ENCODE measurements at regions not wholly inside any gene's neighbourhood (a gene's known extent, or its start where the extent isn't known, plus 50 kb on each side); places are given as distances from the start of the nearest gene placed in this dataset.
"Not testable (repeated sequence)": the region's sequence is repeated elsewhere in the genome, so short reads cannot be mapped to it uniquely, and the experiment has no call there.

DNA sequence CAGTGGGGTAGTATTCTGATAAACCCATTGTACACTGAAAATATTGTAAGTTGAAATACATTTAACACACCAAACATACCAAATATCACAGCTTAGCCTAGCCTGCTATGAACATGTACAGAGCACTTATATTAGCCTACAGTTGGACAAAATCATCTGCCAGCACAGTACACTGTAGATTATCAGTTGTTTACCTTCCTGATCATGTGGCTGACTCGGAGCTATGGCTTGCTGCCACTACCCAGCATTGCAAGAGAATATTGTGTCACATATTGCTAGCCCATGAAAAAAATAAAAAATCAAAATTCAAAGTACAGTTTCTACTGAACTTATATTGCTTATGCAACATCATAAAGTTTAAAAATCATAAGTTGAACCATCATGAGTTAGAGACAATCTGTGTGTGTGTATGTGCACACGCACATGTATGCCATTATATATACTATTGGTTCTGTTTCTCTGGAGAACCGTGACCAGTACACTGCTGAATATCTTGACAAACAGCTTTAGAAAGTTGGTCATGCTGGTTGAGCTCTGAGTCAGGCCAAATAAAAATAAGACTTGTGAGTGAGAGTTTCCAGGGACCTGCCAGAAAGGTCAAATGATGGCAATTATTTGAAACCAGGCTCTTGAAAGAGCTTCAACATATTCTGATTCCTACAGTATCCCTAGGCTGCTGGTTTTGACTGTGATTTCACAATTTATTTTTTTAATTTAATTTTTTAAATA is 238.5 kb downstream of the PRR32 start:
- Mint-ChIP-seq H3K27ac (no peak overlapping the region), H3K27me3 (no peaks in the 10 kb centered on the region), H3K9me3 (peaks cover 5% of the 10 kb centered on the region), H3K4me3 (no peak overlapping the region), H3K4me1 (ENCODE audit: low read depth) (no peaks in the 10 kb centered on the region), H3K36me3 (no peaks in the 10 kb centered on the region)
- DNase-seq, result no peak
- POLR2A ChIA-PET, result no interaction called here
- CTCF ChIA-PET, result no interaction called here
- intact Hi-C loops (cut with micrococcal nuclease), result no loop called here

DNA sequence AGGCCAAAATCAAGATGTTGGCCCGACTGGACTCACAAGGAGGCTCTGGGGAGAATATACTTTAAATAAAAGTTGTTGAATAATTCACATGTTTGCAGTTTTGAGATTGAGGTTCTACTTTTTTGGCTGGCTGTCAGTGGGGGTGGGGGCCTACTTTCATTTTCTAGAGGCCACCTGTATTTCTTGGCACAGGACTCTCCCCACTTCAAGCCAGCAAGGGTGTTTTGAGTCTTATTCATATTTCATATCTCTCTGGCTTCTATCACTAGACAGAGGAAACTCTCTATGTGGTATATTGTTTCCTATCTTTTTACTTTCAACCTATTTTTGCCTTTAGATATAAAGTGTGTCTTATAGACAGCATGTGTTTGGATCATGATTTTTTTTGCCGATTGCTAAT is 266.4 kb downstream of the PRR32 start:
- DNase-seq, result no peak
- H3K4me3 Mint-ChIP-seq, result no peak overlapping the region
- H3K9me3 Mint-ChIP-seq, result no peaks in the 10 kb centered on the region
- ChIA-PET POLR2A (no interaction called here), CTCF (no interaction called here)
- no peaks in the 10 kb centered on the region for H3K27me3 Mint-ChIP-seq
- intact Hi-C loops (cut with micrococcal nuclease), result no loop called here
- no peaks in the 10 kb centered on the region for H3K36me3 Mint-ChIP-seq
- no peak overlapping the region for H3K27ac Mint-ChIP-seq
- H3K4me1 Mint-ChIP-seq (ENCODE audit: low read depth), result no peaks in the 10 kb centered on the region

DNA sequence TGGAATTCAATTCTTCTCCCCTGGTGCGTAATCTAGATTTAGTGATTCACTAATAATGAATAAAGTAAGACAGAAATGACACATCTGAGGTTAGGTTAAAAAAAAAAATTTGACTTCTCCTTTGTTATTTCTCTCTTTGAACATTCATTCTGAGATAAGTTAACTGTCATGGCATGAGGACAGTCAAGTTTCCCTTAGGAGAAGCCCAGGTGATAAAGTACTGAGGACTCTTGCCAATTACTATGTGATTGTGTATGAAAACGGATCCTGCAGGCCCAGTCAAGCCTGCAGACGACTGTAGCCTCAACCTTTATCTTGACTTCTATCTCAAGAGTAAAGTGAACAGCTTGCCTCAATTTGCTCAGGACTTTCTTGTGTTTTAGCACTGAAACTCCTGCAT is 293.2 kb downstream of the PRR32 start:
- no peak overlapping the region for H3K4me3 Mint-ChIP-seq
- intact Hi-C loops (cut with micrococcal nuclease), result no loop called here
- no peak for DNase-seq
- peaks cover 21% of the 10 kb centered on the region for H3K9me3 Mint-ChIP-seq
- ChIA-PET CTCF (interaction anchor here (0.6 kb wide), 1 partner anchor 1617 kb away, joined by 3 read pairs; no protein-coding TSS in a partner anchor), POLR2A (no interaction called here)
- no peaks in the 10 kb centered on the region for H3K27me3 Mint-ChIP-seq
- H3K4me1 Mint-ChIP-seq (ENCODE audit: low read depth), result no peaks in the 10 kb centered on the region
- no peaks in the 10 kb centered on the region for H3K36me3 Mint-ChIP-seq
- H3K27ac Mint-ChIP-seq, result no peak overlapping the region

DNA sequence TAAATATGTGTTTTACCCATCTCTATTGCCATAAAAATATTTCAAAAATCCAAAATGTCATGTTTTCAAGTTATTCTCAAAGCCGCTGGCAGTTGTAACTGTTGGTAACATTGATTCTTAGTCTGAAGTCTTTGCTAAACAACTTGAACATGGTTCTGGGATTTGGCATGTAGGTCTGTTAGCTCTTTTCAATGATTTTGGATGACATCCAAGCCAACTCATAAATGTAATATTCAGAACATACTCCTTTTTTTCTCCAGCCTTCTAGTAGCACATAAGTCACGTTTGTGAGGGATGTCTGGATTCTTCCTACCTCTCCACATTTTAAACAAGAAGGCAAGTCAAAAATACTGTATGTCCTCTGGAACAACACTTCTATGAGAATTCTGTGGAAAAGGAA is 305.3 kb downstream of the PRR32 start:
- Mint-ChIP-seq H3K27me3 (no peaks in the 10 kb centered on the region), H3K27ac (no peak overlapping the region), H3K36me3 (no peaks in the 10 kb centered on the region), H3K4me1 (ENCODE audit: low read depth) (no peaks in the 10 kb centered on the region), H3K4me3 (no peak overlapping the region), H3K9me3 (no peaks in the 10 kb centered on the region)
- CTCF ChIA-PET, result no interaction called here
- intact Hi-C loops (cut with micrococcal nuclease), result no loop called here
- DNase-seq, result no peak
- POLR2A ChIA-PET, result no interaction called here

DNA sequence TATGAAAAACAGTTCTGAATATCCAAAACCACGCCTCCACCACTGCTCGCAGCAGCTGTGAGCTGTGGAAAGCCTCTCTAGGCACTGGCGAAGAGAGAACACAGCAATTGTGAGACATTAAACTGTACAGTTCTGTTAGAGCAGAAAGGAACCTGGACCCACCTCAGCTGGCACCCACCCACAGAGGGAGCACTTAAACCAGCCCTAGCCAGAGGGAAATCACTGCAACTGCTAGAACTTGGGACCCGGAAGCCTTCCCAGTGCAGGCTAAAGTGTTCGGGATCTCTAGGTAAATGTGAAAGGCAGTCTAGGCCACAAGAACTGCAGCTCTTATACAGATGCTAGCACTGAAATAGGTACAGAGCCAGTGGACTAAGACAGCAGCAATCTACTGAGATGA is 308.8 kb downstream of the PRR32 start:
- no peaks in the 10 kb centered on the region for H3K9me3 Mint-ChIP-seq
- ChIA-PET CTCF (no interaction called here), POLR2A (no interaction called here)
- H3K4me1 Mint-ChIP-seq (ENCODE audit: low read depth), result no peaks in the 10 kb centered on the region
- no peaks in the 10 kb centered on the region for H3K27me3 Mint-ChIP-seq
- intact Hi-C loops (cut with micrococcal nuclease), result no loop called here
- no peak overlapping the region for H3K27ac Mint-ChIP-seq
- no peak overlapping the region for H3K4me3 Mint-ChIP-seq
- H3K36me3 Mint-ChIP-seq, result no peaks in the 10 kb centered on the region
- DNase-seq, result no peak

DNA sequence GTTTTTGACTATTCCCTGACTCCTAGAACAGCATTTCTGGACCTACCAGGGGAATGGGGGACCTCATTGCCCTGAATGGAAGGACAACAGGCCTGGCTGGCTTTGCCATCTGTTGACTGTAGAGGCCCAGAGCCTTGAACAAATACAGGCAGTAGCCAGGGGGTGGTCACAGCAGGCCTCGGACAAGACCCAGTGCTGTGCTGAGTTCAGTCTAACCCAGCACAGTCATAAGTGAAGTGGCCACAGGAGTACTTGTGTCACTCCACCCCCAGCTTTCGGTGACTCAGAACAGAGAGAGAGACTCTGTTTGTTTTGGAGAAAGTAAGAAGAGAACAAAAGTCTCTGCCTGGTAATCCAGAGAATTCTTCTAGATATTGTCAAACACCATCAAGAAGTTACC is 310.0 kb downstream of the PRR32 start:
- no peaks in the 10 kb centered on the region for H3K9me3 Mint-ChIP-seq
- CTCF ChIA-PET, result no interaction called here
- H3K4me1 Mint-ChIP-seq (ENCODE audit: low read depth), result no peaks in the 10 kb centered on the region
- no peak overlapping the region for H3K4me3 Mint-ChIP-seq
- no peaks in the 10 kb centered on the region for H3K27me3 Mint-ChIP-seq
- POLR2A ChIA-PET, result no interaction called here
- no peak for DNase-seq
- no peak overlapping the region for H3K27ac Mint-ChIP-seq
- intact Hi-C loops (cut with micrococcal nuclease), result no loop called here
- H3K36me3 Mint-ChIP-seq, result no peaks in the 10 kb centered on the region

DNA sequence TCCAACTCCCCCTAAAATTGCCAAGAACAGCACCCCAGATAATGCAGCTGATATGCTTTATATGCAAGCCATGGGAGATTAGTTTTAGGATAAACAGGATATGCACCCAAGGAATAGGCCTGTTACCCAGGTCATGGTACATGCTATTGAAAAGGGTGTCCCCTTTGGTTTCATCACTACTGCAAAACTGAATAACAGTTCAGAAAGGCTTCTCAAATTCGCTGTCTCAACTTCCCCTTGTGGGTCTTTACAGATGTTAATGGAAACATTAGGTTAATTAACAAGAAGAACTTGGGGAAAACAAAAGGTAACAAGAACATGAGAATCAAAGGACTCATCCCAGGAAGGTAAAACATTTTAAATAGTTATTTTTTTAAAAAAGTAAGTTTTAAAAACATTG is 318.7 kb downstream of the PRR32 start:
- CTCF ChIA-PET, result no interaction called here
- no peaks in the 10 kb centered on the region for H3K9me3 Mint-ChIP-seq
- H3K4me1 Mint-ChIP-seq (ENCODE audit: low read depth), result no peaks in the 10 kb centered on the region
- intact Hi-C loops (cut with micrococcal nuclease), result no loop called here
- H3K27ac Mint-ChIP-seq, result no peak overlapping the region
- no peak overlapping the region for H3K4me3 Mint-ChIP-seq
- no peak for DNase-seq
- no peaks in the 10 kb centered on the region for H3K27me3 Mint-ChIP-seq
- POLR2A ChIA-PET, result no interaction called here
- no peaks in the 10 kb centered on the region for H3K36me3 Mint-ChIP-seq

DNA sequence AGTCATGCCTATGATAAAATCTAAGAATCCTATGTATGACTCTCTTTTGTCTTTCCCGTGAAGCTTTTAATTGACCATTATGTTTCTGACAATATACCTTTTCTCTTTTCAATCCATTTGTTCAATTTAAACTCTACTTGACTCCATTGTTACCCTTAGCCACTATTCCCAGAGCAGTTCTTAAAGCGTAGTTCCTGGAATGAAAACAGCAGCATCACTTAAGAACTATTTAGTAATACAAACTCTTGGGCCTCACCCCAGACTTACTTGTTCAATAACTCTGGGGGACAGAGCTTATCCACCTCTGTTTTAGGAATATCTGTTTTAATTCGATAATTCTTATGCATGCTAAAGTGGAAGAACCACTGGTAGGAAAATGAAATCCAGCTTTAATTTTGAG is 358.4 kb downstream of the PRR32 start:
- POLR2A ChIA-PET, result no interaction called here
- no peak overlapping the region for H3K27ac Mint-ChIP-seq

DNA sequence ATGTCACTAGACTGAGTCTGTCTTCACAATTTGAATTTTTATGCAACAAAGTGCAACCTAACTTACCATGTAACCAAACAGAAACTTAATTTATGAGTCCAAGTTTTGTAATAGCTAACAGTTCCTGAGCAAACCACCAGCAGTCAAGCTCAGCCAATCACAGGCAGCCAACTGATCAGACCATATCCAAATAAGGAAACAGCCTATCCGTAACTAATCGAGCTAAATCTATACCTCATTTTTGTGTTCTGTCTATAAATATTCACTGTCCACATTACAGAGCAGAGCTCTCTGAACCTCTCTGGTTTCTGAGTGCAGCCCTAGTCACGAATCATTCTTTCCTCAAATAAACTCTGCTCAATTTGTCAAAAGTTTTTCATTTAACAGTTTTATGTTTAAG is 367.6 kb downstream of the PRR32 start:
- intact Hi-C loops (cut with micrococcal nuclease), result no loop called here
- no peak for DNase-seq
- no peaks in the 10 kb centered on the region for H3K9me3 Mint-ChIP-seq
- no peaks in the 10 kb centered on the region for H3K4me1 Mint-ChIP-seq (ENCODE audit: low read depth)
- ChIA-PET POLR2A (no interaction called here), CTCF (no interaction called here)
- H3K4me3 Mint-ChIP-seq, result no peak overlapping the region
- H3K36me3 Mint-ChIP-seq, result no peaks in the 10 kb centered on the region
- no peak overlapping the region for H3K27ac Mint-ChIP-seq
- H3K27me3 Mint-ChIP-seq, result no peaks in the 10 kb centered on the region

More for the DNA sequence above, 358.4 kb downstream of the PRR32 start:
- DNase-seq, result no peak
- Mint-ChIP-seq H3K27me3 (no peaks in the 10 kb centered on the region), H3K9me3 (peaks cover 2% of the 10 kb centered on the region), H3K4me3 (no peak overlapping the region), H3K4me1 (ENCODE audit: low read depth) (no peaks in the 10 kb centered on the region), H3K36me3 (no peaks in the 10 kb centered on the region)
- CTCF ChIA-PET, result no interaction called here
- intact Hi-C loops (cut with micrococcal nuclease), result no loop called here

DNA sequence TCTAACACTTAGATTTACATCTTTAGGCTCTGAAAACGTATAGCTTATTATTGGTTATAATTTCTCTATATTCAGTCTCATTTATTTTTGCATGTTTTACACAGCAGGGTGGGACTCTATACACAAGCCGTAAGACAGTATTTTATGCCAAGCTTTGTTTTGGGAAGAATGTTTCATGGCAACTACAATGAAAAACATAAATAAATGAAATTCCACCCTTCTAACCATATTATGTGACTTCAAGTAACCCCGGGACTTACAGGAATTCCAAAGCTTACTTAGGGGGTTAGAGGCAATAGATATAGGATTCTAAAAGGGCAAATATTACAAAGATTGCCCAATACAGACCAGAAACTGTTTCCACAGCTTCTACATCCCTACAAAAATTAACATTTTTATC is 370.9 kb downstream of the PRR32 start:
- intact Hi-C loops (cut with micrococcal nuclease), result no loop called here
- Mint-ChIP-seq H3K4me1 (ENCODE audit: low read depth) (no peaks in the 10 kb centered on the region), H3K27ac (no peak overlapping the region), H3K27me3 (no peaks in the 10 kb centered on the region), H3K4me3 (no peak overlapping the region), H3K36me3 (no peaks in the 10 kb centered on the region), H3K9me3 (no peaks in the 10 kb centered on the region)
- ChIA-PET POLR2A (no interaction called here), CTCF (no interaction called here)
- no peak for DNase-seq

DNA sequence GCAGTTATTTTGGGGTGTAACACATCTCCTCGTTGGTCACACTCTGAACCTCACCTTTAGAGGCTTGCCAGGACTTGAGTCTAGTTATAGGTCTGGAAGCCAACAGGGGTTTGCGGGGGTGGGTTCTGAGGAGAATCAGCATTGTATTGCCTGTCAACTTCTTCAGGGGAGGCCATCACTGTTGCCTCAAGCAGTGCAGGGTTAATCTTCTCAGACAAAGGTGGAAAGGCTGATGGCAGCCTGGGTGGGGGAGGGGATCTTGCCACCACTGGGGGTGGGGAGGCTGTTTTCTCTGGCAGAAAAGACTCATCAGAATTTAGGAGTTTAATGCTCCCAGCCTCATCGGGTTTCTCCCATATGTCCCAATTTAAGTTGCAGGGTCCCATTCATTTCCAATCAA is 387.8 kb downstream of the PRR32 start:
- no peaks in the 10 kb centered on the region for H3K4me1 Mint-ChIP-seq (ENCODE audit: low read depth)
- DNase-seq, result no peak
- CTCF ChIA-PET, result no interaction called here

DNA sequence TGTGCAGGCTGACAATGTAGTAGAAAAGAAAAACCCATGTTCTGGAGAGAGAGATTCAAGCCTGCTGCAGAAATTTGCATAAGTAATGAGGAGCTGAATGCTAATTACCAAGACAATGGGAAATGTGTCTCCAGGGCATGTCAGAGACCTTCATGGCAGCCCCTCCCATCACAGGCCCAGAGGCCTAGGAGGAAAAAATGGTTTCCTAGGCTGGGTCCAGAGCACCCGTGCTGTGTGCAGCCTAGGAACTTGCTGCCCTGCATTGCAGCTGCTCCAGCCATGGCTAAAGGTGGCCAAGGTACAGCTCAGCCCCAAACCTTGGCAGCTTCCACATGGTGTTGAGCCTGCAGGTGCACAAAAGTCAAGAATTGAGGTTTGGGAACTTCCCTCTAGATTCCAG is 402.3 kb downstream of the PRR32 start:
- intact Hi-C loops (cut with micrococcal nuclease), result not testable (repeated sequence)
- peaks cover 17% of the 10 kb centered on the region for H3K9me3 Mint-ChIP-seq

More for the DNA sequence above, 387.8 kb downstream of the PRR32 start:
- no peak overlapping the region for H3K4me3 Mint-ChIP-seq
- intact Hi-C loops (cut with micrococcal nuclease), result no loop called here
- no peaks in the 10 kb centered on the region for H3K36me3 Mint-ChIP-seq
- no peak overlapping the region for H3K27ac Mint-ChIP-seq
- no peaks in the 10 kb centered on the region for H3K27me3 Mint-ChIP-seq
- H3K9me3 Mint-ChIP-seq, result no peaks in the 10 kb centered on the region
- POLR2A ChIA-PET, result no interaction called here

DNA sequence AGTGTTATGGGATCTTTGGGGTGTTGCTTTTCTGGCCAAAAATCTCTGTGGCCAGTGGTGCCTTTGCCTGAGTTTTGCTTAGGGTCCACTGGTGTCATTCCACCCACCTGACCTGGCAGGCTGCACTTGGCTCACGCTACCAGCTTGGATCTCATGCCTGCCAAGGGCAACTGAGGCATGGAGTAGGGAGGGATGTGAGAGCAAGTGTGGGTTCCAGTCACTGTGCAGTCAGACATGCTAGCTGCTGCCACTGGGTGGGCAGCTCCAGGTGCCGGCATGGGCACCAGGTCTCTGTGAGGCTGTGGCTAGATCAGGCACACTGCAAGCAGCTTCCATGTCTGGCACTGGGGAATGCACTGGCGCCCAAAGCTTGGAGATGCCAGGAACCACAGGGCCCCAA is 424.1 kb downstream of the PRR32 start:
- POLR2A ChIA-PET, result no interaction called here
- H3K9me3 Mint-ChIP-seq, result no peaks in the 10 kb centered on the region
- no peaks in the 10 kb centered on the region for H3K27me3 Mint-ChIP-seq
- H3K36me3 Mint-ChIP-seq, result no peaks in the 10 kb centered on the region
- H3K4me1 Mint-ChIP-seq (ENCODE audit: low read depth), result no peaks in the 10 kb centered on the region
- CTCF ChIA-PET, result no interaction called here
- intact Hi-C loops (cut with micrococcal nuclease), result no loop called here
- H3K4me3 Mint-ChIP-seq, result no peak overlapping the region
- no peak overlapping the region for H3K27ac Mint-ChIP-seq
- DNase-seq, result no peak

More for the DNA sequence above, 402.3 kb downstream of the PRR32 start:
- H3K4me1 Mint-ChIP-seq (ENCODE audit: low read depth); H3K4me3 Mint-ChIP-seq; H3K27ac Mint-ChIP-seq; H3K36me3 Mint-ChIP-seq; POLR2A ChIA-PET; DNase-seq; H3K27me3 Mint-ChIP-seq; CTCF ChIA-PET: not testable (repeated sequence)

DNA sequence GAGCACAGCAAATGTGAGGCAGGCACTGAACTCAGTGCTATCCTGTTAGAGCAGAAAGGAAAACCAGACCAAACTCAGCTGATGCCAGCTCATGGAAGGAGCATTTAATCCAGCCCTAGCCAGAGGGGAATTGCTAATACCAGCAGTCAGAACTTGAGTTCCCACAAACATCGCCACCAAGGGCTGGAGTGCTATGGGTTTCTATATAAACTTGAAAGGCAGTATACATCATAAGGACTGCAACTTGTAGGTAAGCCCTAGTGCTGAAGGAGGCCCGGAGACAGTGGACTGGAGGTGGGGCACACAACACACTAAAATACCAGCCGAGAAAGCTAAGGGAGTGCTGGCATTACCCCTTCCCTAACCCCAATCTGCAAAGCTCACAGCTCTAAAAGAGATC is 440.2 kb downstream of the PRR32 start:
- Mint-ChIP-seq H3K9me3 (peaks cover 13% of the 10 kb centered on the region), H3K27me3 (no peaks in the 10 kb centered on the region), H3K36me3 (no peaks in the 10 kb centered on the region), H3K4me1 (ENCODE audit: low read depth) (no peaks in the 10 kb centered on the region), H3K27ac (no peak overlapping the region), H3K4me3 (no peak overlapping the region)
- ChIA-PET POLR2A (no interaction called here), CTCF (no interaction called here)
- no peak for DNase-seq
- intact Hi-C loops (cut with micrococcal nuclease), result no loop called here

All from activated CD4-positive, alpha-beta memory T cell treated with anti-CD3 and anti-CD28 coated beads for 36 hours (primary cell).